ENCODE measurements at regions not wholly inside any gene's neighbourhood (a gene's known extent, or its start where the extent isn't known, plus 50 kb on each side); places are given as distances from the start of the nearest gene placed in this dataset.
"Not testable (repeated sequence)": the region's sequence is repeated elsewhere in the genome, so short reads cannot be mapped to it uniquely, and the experiment has no call there.

GRCh38 chr16:88274847-88275246 is 107.9 kb upstream of the ZNF469 start:
- Histone ChIP-seq H3K4me1 (ENCODE audit: control extremely low read depth in 1 of 4, control insufficient read depth in 4 of 4, insufficient read depth in 4 of 4, low read length in 3 of 4) (peaks cover 0 to 3% (median 0%) of the 10 kb centered on the region in 4 experiments), H3K27me3 (replicated peaks in 2 of 5; ENCODE audit: control insufficient read depth in 4 of 5, insufficient read depth in 5 of 5, low read length in 4 of 5) (peaks cover 0 to 3% (median 0%) of the 10 kb centered on the region in 5 experiments), H3K27ac (ENCODE audit: insufficient read depth in 1 of 2, low read depth in 1 of 2, low read length in 2 of 2, poor library complexity in 1 of 2, severe bottlenecking in 2 of 2) (no peak overlapping the region), H3K4me3 (ENCODE audit: control insufficient read depth in 1 of 7, extremely low read depth in 1 of 7, insufficient read depth in 4 of 7, low read depth in 2 of 7, low read length in 6 of 7) (no peak overlapping the region), H3K9me3 (ENCODE audit: control extremely low read depth in 1 of 5, control insufficient read depth in 4 of 5, insufficient read depth in 2 of 5, low read depth in 1 of 5, low read length in 4 of 5) (peaks cover 0 to 16% (median 3%) of the 10 kb centered on the region in 5 experiments), H3K36me3 (ENCODE audit: control insufficient read depth in 4 of 4, insufficient read depth in 4 of 4, low read length in 3 of 4) (no peaks in the 10 kb centered on the region)
- DNase-seq = no peak
- 66% methylated on average over 10 of the region's 17 CpGs for WGBS (ENCODE audit: insufficient coverage)
- POLR2A ChIA-PET = no interaction called here
- CTCF ChIA-PET = no interaction called here

- POLR2A ChIA-PET = not testable (repeated sequence)
Observed at GRCh38 chr16:88275336-88276122, 107.2 kb upstream of the ZNF469 start.

GRCh38 chr16:88276123-88276588 is 106.6 kb upstream of the ZNF469 start:
- peaks cover 1 to 26% (median 9%) of the 10 kb centered on the region in 5 experiments for H3K9me3 ChIP-seq (ENCODE audit: control extremely low read depth in 1 of 5, control insufficient read depth in 4 of 5, insufficient read depth in 2 of 5, low read depth in 1 of 5, low read length in 4 of 5)
- WGBS (ENCODE audit: insufficient coverage) = 82% methylated on average over 10 of the region's 13 CpGs
- H3K4me3 ChIP-seq (ENCODE audit: control insufficient read depth in 1 of 7, extremely low read depth in 1 of 7, insufficient read depth in 4 of 7, low read depth in 2 of 7, low read length in 6 of 7); CTCF ChIA-PET; H3K4me1 ChIP-seq (ENCODE audit: control extremely low read depth in 1 of 4, control insufficient read depth in 4 of 4, insufficient read depth in 4 of 4, low read length in 3 of 4); H3K36me3 ChIP-seq (ENCODE audit: control insufficient read depth in 4 of 4, insufficient read depth in 4 of 4, low read length in 3 of 4); DNase-seq; POLR2A ChIA-PET; H3K27me3 ChIP-seq (replicated peaks in 2 of 5; ENCODE audit: control insufficient read depth in 4 of 5, insufficient read depth in 5 of 5, low read length in 4 of 5); H3K27ac ChIP-seq (ENCODE audit: insufficient read depth in 1 of 2, low read depth in 1 of 2, low read length in 2 of 2, poor library complexity in 1 of 2, severe bottlenecking in 2 of 2): not testable (repeated sequence)

More at GRCh38 chr16:88275336-88276122, 107.2 kb upstream of the ZNF469 start:
- 88% methylated on average over 1 of the region's 21 CpGs for WGBS (ENCODE audit: insufficient coverage)
- CTCF ChIA-PET; H3K27ac ChIP-seq (ENCODE audit: insufficient read depth in 1 of 2, low read depth in 1 of 2, low read length in 2 of 2, poor library complexity in 1 of 2, severe bottlenecking in 2 of 2); DNase-seq; H3K4me3 ChIP-seq (ENCODE audit: control insufficient read depth in 1 of 7, extremely low read depth in 1 of 7, insufficient read depth in 4 of 7, low read depth in 2 of 7, low read length in 6 of 7); H3K4me1 ChIP-seq (ENCODE audit: control extremely low read depth in 1 of 4, control insufficient read depth in 4 of 4, insufficient read depth in 4 of 4, low read length in 3 of 4); H3K27me3 ChIP-seq (replicated peaks in 2 of 5; ENCODE audit: control insufficient read depth in 4 of 5, insufficient read depth in 5 of 5, low read length in 4 of 5); H3K36me3 ChIP-seq (ENCODE audit: control insufficient read depth in 4 of 4, insufficient read depth in 4 of 4, low read length in 3 of 4): not testable (repeated sequence)
- H3K9me3 ChIP-seq (ENCODE audit: control extremely low read depth in 1 of 5, control insufficient read depth in 4 of 5, insufficient read depth in 2 of 5, low read depth in 1 of 5, low read length in 4 of 5) = peaks cover 1 to 22% (median 8%) of the 10 kb centered on the region in 5 experiments

GRCh38 chr16:88276591-88276990 is 106.2 kb upstream of the ZNF469 start:
- Histone ChIP-seq H3K9me3 (ENCODE audit: control extremely low read depth in 1 of 5, control insufficient read depth in 4 of 5, insufficient read depth in 2 of 5, low read depth in 1 of 5, low read length in 4 of 5) (peaks cover 1 to 27% (median 9%) of the 10 kb centered on the region in 5 experiments), H3K4me1 (ENCODE audit: control extremely low read depth in 1 of 4, control insufficient read depth in 4 of 4, insufficient read depth in 4 of 4, low read length in 3 of 4) (peaks cover 0 to 3% (median 0%) of the 10 kb centered on the region in 4 experiments), H3K27me3 (replicated peaks in 2 of 5; ENCODE audit: control insufficient read depth in 4 of 5, insufficient read depth in 5 of 5, low read length in 4 of 5) (no peaks in the 10 kb centered on the region), H3K27ac (ENCODE audit: insufficient read depth in 1 of 2, low read depth in 1 of 2, low read length in 2 of 2, poor library complexity in 1 of 2, severe bottlenecking in 2 of 2) (no peak overlapping the region), H3K36me3 (ENCODE audit: control insufficient read depth in 4 of 4, insufficient read depth in 4 of 4, low read length in 3 of 4) (no peaks in the 10 kb centered on the region), H3K4me3 (ENCODE audit: control insufficient read depth in 1 of 7, extremely low read depth in 1 of 7, insufficient read depth in 4 of 7, low read depth in 2 of 7, low read length in 6 of 7) (no peak overlapping the region)
- 99% methylated on average over 16 of the region's 18 CpGs for WGBS (ENCODE audit: insufficient coverage)
- CTCF ChIA-PET = no interaction called here
- DNase-seq = no peak
- POLR2A ChIA-PET = no interaction called here

- Histone ChIP-seq H3K36me3 (ENCODE audit: control insufficient read depth in 4 of 4, insufficient read depth in 4 of 4, low read length in 3 of 4) (no peaks in the 10 kb centered on the region), H3K4me3 (ENCODE audit: control insufficient read depth in 1 of 7, extremely low read depth in 1 of 7, insufficient read depth in 4 of 7, low read depth in 2 of 7, low read length in 6 of 7) (no peak overlapping the region), H3K27me3 (replicated peaks in 2 of 5; ENCODE audit: control insufficient read depth in 4 of 5, insufficient read depth in 5 of 5, low read length in 4 of 5) (no peaks in the 10 kb centered on the region), H3K9me3 (ENCODE audit: control extremely low read depth in 1 of 5, control insufficient read depth in 4 of 5, insufficient read depth in 2 of 5, low read depth in 1 of 5, low read length in 4 of 5) (peaks cover 1 to 43% (median 18%) of the 10 kb centered on the region in 5 experiments), H3K4me1 (ENCODE audit: control extremely low read depth in 1 of 4, control insufficient read depth in 4 of 4, insufficient read depth in 4 of 4, low read length in 3 of 4) (peaks cover 0 to 3% (median 0%) of the 10 kb centered on the region in 4 experiments), H3K27ac (ENCODE audit: insufficient read depth in 1 of 2, low read depth in 1 of 2, low read length in 2 of 2, poor library complexity in 1 of 2, severe bottlenecking in 2 of 2) (no peak overlapping the region)
- POLR2A ChIA-PET = no interaction called here
- CTCF ChIA-PET = no interaction called here
- DNase-seq = no peak
- 94% methylated on average over 14 of the region's 18 CpGs for WGBS (ENCODE audit: insufficient coverage)
Observed at GRCh38 chr16:88279998-88280397, 102.8 kb upstream of the ZNF469 start.

GRCh38 chr16:88281858-88282563 is 100.7 kb upstream of the ZNF469 start:
- POLR2A ChIA-PET = no interaction called here
- H3K27me3 ChIP-seq (replicated peaks in 2 of 5; ENCODE audit: control insufficient read depth in 4 of 5, insufficient read depth in 5 of 5, low read length in 4 of 5) = no peaks in the 10 kb centered on the region
- peaks cover 1 to 63% (median 37%) of the 10 kb centered on the region in 5 experiments for H3K9me3 ChIP-seq (ENCODE audit: control extremely low read depth in 1 of 5, control insufficient read depth in 4 of 5, insufficient read depth in 2 of 5, low read depth in 1 of 5, low read length in 4 of 5)
- H3K4me3 ChIP-seq (ENCODE audit: control insufficient read depth in 1 of 7, extremely low read depth in 1 of 7, insufficient read depth in 4 of 7, low read depth in 2 of 7, low read length in 6 of 7) = no peak overlapping the region
- no peak for DNase-seq
- H3K27ac ChIP-seq (ENCODE audit: insufficient read depth in 1 of 2, low read depth in 1 of 2, low read length in 2 of 2, poor library complexity in 1 of 2, severe bottlenecking in 2 of 2) = no peak overlapping the region
- H3K36me3 ChIP-seq (ENCODE audit: control insufficient read depth in 4 of 4, insufficient read depth in 4 of 4, low read length in 3 of 4) = no peaks in the 10 kb centered on the region
- 93% methylated on average over 6 of the region's 9 CpGs for WGBS (ENCODE audit: insufficient coverage)
- CTCF ChIA-PET = no interaction called here
- H3K4me1 ChIP-seq (ENCODE audit: control extremely low read depth in 1 of 4, control insufficient read depth in 4 of 4, insufficient read depth in 4 of 4, low read length in 3 of 4) = no peaks in the 10 kb centered on the region

Measured in common myeloid progenitor, CD34-positive (primary cell).